Neural cell (in vitro differentiated cells): ENCODE measurements at regions not wholly inside any gene's neighbourhood (a gene's known extent, or its start where the extent isn't known, plus 50 kb on each side); places are given as distances from the start of the nearest gene placed in this dataset.

Experiments
- CTCF ChIP-seq: fragments of 450-650 bp; IDR thresholded peaks from 2 replicates; pipeline ENCODE4 v1.5.1; 2014; ENCODE audit warnings: antibody characterized with exemption, mild to moderate bottlenecking, moderate library complexity; ENCODE audit not compliant: poor library complexity, severe bottlenecking
- EP300 ChIP-seq: fragments of 450-650 bp; conservative IDR thresholded peaks from 2 replicates; pipeline ENCODE4 v1.6.1; 2014; ENCODE audit warnings: antibody characterized with exemption, mild to moderate bottlenecking, moderate library complexity; ENCODE audit not compliant: poor library complexity, severe bottlenecking
- EZH2 ChIP-seq: fragments of 200-600, 300-800 bp; shearing (Covaris generic), sonication (generic); IDR thresholded peaks from 2 replicates; pipeline ENCODE4 v1.6.1; 2014; ENCODE audit warnings: antibody characterized with exemption, low read length, borderline replicate concordance, mild to moderate bottlenecking; ENCODE audit not compliant: insufficient read depth, poor library complexity, severe bottlenecking
- REST ChIP-seq: IDR thresholded peaks from 2 replicates; pipeline ENCODE4 v1.6.1; 2012; ENCODE audit warnings: borderline replicate concordance

GRCh38 chr3:72261566-72262564 lies 476.9 kb upstream of the PROK2 start:
- TF ChIP-seq EZH2 (no peak), CTCF (no peak), REST (no peak), EP300 (no peak)
